GM19372 (cell line): ENCODE measurements at regions not wholly inside any gene's neighbourhood (a gene's known extent, or its start where the extent isn't known, plus 50 kb on each side); places are given as distances from the start of the nearest gene placed in this dataset.
"Not testable (repeated sequence)": the region's sequence is repeated elsewhere in the genome, so short reads cannot be mapped to it uniquely, and the experiment has no call there.

Experiments used
- ATAC-seq: cut with Tn5 transposase; IDR thresholded peaks from one replicate; pipeline ENCODE4 v1.9.1; 2021; ENCODE audit warnings: mild to moderate bottlenecking, low read depth, moderate library complexity; ENCODE audit not compliant: unreplicated experiment

DNA sequence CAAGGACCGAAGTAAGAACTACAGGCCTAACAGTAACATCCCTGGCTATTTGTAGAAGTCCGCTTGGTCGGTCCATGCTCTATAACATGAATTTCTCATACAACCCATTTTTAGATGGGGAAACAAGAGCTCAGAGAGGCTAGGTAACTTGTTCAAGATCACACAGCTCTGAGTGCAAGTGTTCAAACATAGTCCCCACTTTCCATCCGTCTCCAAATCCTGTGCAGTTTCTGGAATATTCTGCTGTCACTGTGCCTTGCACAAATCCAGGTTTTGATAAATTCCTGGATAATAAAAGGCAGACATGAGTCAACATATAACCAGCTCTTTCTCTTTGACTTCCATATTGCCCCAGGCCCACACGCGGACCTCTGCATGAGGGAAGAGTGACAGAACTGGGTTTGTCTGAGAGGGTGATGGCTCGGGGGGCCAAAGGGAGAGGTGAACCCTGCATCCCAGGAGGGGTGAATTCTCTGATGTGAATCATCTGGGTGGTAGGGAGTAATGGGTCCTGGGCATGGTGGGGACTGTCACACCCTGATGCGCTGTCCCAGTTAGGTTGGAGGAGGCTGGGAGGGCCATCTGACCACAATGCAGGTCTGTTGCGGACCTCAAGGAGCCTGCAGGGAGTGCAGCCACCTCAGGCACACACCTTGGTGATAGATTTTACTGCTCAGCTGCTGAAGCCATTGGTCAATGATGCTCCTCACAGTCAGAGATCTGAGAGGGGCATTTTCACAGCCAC, 162.2 kb downstream of the SMAD6 start:
- ATAC-seq: no peak

DNA sequence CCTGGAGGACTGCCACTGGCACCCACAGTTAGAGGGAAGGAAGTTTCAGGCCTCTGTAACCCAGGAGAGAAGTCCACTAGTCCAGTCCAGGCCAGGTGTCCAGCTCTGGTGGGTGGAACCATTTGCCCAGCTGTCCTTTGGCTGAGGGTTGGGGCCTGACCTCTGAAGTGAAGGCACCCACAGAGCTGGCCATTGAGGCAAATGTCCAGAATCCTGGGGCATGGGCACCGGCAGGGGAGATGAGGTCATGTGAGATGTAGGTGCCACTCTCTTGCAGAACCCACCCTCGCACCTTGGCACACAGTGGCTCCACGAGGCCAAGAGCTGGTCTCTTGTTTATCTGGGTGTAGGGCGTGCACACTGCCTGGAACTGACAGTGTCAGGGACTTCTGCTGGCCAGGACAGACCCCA, 162.8 kb downstream of the SMAD6 start:
- no peak for ATAC-seq

DNA sequence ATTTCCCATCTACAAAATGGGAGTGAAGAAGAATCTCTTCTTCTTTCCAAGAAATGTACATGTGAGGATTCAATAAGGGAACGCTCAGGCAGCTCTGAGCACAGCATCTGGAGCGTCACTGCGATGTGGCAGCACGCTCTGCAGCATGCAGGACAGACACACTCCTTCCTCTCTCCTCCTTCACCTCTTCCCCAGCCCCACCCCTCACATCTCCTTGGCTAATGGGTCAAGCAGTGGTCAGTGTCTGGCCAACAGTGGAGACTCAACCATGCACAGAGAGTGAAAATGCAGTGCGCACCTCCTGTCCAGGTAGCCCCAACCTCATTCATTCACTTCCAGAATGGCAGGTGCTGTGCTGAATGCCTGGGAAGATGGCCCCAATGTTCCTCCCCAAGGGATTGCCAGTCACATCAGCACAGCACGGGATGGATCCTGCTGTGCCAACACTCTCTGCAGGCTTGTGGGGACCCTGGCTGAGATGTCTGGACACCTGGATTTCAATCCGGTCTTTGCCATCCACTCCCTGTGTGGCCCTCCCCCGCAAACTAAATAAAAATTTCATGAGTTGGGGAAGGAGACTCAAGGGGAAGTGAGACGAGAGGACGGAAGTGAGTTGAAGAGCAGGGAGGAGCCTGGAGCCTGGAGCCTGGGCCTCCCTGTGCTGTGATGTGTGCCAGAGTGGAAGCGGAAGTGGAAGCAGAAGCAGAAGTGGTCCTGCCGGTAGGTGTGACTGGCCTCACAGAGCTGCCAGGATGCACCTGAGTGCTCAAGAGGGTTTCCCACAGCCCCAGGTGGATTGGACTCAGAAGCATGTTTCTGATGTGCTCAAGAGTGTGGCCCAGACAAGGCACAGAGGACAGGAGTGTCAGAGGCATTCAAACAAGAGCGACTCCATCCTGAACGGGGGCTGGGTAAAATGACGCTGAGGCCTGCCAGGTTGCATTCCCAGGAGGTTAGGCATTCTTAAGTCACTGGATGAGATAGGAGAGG, 163.9 kb downstream of the SMAD6 start:
- ATAC-seq: peak; percentile 62

DNA sequence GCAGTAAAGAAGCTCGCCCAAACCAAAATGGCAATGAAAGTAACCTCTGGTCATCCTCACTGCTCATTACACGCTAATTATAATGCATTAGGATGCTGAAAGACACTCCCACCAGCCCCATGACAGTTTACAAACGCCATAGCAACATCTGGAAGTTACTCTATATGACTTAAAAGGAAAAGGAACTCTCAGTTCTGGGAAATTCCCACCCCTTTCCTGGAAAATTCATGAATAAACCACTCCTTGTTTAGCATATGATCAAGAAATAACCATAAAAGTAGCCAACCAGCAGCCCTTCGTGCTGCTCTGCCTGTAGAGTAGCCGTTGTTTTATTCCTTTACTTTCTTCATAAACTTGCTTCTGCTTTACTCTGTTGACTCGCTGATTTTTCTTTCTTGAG, 164.6 kb downstream of the SMAD6 start:
- ATAC-seq: no peak

DNA sequence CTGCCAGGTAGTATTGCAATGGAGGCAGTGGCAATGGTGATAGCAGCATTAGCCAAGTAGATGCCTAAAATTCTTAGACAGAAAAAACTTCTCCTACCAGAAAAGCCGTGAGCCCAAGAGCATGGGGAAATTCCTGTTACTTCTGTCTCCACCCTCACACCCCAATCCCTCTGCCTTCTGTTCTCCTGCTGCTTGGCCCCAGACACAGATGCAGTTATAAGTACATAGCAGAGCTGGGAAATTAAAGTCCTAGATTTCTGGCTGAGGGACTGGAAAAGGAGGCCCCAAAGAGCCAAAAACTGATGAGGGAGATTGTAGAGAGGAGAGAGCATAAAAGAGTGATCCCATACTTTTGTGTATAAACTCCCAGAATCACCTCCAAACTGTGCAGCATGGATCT, 166.9 kb downstream of the SMAD6 start:
- ATAC-seq: no peak

DNA sequence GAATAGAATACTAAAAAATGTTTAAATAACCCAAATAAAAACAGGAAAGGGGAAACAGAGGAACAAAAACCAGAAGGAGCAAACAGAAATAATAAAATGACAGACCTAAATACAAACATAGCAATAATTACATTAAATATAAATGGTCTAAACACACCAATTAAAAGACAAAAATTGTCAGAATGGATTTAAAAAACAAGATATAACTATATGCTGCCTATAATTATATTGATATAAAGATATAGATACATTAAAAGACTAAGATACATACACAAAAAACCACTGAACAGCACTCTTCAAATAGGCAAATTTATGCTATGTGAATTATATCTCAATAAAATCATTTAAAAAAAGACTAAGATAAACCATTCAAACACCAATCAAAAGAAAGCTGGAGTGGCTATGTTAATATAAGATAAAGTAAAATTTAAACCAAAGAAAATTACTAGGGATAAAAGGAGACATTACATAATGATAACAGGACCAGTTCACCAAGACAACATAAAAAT, 168.9 kb downstream of the SMAD6 start:
- no peak for ATAC-seq

DNA sequence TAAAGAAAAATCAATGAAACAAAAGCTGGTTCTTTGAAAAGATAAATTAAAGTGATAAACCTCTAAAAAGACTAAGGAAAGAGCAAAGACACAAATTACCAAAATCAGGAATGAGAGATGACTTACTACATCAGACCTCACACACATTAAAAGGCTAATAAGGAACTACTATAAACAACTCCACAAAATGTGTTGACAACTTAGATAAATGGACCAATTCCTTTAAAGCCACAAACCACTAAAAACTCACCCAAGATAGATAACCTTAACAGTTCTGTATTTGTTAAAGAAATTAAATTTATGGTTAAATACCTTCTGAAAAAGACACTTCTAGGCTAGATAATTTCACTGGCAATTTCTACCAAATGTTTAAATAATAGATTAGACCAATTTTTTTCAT, 170.4 kb downstream of the SMAD6 start:
- ATAC-seq: no peak

DNA sequence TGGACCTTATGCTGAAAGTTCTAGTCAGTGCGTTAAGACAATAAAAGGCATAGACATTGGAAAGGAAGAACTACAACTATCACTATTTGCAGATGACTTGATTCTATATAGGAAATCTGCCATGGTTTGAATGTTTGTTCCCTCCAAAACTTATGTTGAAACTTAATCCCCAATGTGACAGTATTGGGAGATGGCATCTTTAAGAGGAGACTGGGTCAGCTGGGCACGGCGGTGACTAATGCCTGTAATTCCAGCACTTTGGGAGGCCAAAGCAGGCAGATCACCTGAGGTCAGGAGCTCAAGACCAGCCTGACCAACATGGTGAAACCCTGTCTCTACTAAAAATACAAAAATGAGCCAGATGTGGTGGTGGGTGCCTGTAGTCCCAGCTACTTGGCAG, 171.3 kb downstream of the SMAD6 start:
- not testable (repeated sequence) for ATAC-seq

DNA sequence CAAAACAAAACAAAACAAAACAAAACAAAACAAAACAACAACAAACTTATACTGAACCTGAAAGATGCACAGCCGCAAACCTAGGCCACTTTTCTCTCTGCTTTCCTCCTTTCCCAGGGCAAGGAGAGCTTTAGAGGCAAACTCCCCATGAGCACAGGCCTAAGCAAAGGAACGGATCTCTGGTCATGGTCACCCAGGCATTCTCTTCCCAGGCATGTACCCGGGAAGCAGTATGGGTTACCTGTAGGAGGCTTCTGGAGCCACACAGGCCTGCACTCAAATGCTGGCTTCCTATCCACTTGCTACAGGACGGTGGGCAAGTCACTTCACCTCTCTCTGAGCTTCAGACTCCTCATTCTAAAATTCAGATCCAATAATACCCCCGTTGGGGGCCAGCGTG, 171.8 kb downstream of the SMAD6 start:
- ATAC-seq: no peak

DNA sequence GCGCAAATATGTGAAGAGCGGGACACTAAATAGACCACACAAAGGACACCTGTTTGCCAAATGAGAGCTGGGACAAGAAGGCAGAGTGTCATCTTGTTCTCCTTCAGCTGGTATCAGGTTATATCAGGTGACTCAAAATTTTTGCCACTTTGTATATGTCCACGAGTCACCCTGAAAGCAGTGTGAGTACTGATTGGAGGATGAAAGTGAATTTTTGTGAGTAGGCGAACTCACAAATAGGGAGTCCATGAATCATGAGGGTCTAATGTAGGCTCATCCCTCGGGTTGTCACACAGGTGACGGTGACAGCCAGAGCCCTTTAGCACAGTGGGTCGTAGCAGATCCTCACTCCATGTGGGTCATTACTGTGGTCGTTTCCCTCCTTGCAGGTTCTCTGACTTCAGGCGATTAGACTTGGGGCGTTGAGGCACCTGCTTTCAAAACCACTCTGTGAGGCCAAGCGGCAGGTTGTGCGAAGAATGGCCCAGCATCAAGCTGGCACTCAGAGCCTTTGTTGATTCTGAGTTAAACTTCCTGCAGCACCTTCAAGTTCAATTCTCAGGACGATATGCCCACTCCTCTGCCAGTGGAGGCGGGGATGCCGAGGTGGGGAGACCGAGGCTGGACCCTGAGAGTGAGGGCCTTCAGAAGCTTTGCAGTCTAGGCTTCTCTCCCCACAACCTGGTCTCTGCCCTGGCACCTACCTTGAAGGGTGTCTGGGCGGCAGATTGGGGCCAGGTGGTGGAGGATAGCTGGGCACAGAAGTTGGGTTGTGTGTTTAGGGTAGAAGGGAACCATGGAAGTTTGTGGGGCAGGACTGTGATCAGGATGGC, 173.8 kb downstream of the SMAD6 start:
- no peak for ATAC-seq

DNA sequence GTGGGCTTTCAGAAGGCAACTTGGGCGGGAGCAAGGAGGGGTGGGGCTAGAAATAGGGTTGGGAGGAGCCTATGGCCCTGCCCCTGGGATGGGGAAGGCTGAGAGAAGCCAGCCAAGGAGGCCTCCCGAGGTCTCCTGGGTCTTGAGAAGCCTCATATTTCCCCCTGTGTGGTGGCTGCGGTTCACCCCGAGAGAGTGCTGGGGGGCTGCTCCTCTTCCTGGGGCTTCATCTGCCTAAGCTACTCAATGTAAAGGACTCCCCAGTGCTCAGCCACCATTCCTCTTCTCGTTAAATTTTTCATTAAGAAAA, 174.3 kb downstream of the SMAD6 start:
- no peak for ATAC-seq

DNA sequence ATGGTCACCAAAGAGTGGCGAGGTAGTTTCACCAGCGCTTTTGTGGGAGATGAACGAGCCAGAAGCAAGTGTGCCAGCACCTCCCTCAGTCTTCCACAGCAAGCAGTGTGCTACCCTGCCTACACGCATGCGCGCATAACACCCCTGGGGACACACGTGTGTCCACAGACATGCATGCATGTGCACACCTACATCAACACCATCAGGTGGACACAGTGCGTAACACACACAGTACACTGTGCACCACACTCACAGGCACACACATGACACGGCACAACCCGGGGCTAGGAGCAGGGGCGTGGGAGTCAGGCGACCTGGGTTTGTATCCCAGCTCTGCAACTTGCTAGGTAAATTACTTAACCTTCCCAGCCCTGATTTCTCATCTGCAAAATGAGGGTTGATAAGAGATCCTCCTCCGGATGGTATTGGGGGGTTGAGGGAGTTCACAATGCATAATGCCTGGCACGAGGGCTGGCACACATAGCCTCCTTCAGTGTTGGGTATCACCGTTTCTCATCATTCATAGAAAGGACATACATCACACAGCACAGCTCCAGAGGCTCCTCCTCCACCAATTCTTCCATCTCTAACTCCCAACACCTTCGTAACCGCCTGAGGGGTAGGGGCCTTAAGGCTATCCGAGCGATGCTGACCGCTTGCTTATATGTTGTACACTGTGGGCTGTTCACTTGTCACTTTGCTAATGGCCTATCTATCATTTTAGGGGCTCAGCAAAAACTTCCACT, 174.9 kb downstream of the SMAD6 start:
- no peak for ATAC-seq

DNA sequence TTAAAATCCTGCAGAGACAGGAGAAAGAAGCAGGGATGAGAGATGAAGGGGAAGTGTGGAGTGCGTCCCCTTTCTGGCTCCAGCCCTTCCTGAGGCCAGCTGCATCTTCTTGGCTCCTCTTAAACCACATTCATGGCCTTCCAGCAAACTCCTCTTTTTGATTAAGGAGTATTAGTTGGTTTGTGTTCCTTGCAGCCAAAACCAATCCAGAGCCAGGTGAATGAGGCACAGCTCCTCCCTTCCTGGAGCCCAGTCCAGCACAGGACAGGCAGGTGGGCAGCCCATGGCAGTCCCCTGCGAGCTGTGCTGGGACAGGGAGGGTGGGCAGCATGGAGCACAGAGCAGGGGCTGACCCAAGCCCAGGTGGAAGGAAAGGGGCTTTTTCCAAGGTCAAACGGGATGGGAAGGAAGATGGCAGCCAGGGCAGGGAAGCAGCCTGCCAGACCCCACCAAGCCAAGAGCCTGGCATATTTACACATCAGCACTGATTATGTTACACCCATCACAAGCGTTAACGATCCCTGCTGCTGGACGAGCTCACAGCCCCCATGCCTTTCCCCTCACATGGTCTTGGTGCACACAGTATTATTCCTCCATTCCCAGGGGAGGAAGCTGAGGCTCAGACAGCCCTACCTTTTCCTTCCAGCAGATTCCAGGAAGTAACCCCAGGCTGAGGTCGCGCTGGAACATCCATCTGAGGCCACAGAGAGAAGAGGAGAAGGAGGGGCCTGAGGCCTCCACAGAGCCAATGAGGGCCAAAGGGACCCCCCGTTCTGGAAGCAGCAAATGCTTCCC, 175.6 kb downstream of the SMAD6 start:
- ATAC-seq: no peak

DNA sequence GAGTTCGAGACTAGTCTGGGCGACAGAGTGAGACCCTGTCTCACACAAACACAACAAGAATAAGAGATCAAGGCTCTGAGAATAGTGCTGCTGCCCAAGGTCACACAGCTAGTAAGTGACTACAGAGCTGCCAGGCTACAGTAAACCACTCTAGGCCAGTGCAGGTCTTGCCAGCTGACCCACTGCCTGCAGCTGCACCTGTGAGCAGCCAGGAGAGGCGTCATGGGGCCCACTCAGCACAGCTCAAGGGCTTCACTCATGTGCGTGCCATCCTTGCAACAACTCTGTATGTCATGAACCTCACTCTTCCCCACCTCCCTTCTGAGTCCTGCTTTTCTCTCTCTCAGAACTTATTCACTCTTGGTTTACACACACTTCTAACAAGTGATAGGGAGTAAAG, 176.7 kb downstream of the SMAD6 start:
- ATAC-seq: no peak

DNA sequence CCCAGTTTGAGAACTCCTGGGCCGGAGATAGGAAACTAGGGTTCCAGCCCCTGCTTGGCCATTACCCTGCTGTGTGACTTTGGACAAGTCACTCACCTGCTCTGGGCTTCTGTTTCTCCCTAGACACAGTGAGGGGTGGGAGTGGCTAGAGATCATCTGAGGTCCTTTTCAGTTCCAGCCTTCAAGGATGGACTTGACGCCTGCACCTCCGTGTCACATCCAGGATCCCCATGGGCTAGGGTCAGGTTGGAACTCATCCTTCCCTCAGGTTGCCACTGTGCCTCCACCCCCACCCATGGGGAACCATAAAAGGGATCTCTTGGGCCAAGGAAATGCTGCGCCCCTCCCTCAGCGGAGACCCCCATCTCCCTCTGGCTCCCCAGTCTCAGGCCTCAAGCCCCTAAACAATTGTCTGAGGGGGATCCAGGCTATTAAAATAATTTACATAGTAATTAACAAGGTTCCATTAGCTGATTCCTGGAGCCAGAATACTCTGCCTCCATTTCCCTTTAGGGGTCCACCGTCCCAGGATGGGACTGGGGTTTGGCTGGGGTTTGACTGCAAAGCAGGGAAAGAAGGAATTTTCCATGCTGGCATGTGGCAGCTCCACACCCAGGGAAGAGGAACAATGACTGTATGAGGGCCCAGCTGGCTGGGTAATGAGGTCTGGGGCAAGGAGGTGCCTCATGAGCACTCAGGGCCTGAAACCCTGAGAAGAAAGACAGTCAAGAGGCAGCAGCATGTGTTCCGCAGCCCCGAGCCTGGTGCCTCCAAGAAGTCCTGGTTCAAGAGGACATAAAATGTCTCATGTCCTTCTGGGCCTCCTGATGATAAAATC, 177.7 kb downstream of the SMAD6 start:
- ATAC-seq: no peak

DNA sequence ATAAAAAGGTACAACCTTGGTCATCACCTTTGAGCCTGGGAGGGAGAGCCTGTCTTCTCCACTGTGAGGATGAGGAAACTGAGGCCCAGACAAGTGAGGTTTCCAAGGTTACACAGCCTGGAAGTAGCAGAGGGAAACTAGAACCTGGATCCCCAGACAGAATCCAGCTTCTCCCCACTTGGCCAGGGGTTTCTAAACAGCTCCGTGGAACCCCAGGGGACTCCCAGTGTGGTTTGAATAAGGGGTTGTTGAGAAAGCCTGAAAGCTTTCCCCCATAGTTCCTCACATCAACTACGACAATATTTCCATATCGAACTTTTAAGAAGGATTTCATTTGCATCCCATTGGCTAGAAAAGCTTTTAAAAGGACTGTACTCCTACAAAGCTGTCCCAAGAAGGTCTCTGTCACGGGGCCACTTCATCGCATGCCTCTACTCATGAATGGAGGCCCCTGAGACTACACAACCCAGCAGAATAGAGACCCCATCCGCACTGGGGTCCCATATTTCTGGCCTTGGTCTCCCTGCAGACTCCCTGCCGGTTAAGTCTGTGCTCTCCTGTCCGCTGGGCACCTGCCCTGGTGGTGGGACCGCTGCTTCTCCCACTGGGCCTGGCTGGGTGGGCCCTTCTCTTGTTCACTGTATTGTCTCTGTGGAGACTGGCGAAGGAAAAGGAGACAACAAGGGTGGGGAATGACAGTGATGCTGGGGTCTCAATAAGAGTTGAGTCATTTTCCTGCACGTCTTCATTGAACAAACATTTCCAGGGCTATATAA, 178.5 kb downstream of the SMAD6 start:
- ATAC-seq: no peak

DNA sequence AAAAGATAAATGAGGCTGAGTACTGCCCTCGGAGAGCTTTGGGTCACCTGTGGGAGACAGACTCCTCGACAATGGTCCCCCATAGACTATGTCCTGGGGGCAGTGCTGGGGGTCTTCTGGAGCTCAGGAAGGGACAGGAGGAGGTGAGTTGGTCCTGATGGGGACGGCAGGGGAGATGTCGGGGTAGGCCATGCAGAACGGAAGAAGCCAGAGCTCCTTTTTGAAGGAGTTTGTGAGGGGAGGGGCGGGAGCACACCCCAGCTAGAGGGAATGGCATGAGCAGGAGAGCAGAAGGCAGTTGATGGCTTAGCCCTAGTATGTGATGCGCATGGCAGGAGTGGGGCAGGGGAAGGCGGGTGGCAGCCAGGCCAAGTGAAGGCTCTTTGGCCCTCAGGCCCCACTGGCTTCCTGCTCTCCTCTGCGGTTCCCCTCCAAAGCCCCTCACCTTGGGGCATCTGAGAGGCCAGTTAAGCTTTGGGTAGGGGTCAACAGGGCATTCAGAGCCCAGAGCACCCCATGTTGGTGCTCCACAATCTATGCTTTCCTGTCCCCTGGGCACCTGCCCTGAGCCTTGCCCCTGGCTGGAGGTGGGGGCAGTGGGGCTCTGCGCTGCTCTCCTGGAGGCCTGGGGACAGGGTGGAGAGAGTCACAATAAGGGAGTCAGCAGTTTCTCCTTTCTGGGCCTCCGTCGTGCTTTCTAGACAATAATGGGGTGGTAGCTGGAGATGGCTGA, 179.3 kb downstream of the SMAD6 start:
- no peak for ATAC-seq
